Omental fat pad (tissue), 3 donors: ENCODE measurements at regions not wholly inside any gene's neighbourhood (a gene's known extent, or its start where the extent isn't known, plus 50 kb on each side); places are given as distances from the start of the nearest gene placed in this dataset.

Experiments used
- ATAC-seq: fragments of 150-250 bp; one replicate; pipeline ENCODE4 v1.9.1; 2016; ENCODE audit warnings: mild to moderate bottlenecking, moderate library complexity; ENCODE audit not compliant: low FRiP score
- DNase-seq: peaks from one replicate; pipeline ENCODE4 v3.0.0-alpha.2; 2019; ENCODE audit warnings: low spot score
- CTCF ChIP-seq, 3 donors: fragments of 450-650 bp; IDR thresholded peaks; one replicate each; pipeline ENCODE4 v1.5.1; 2016 to 2017; ENCODE audit warnings: antibody characterized with exemption in 3 of 3, mild to moderate bottlenecking in 3 of 3, moderate library complexity in 2 of 3

DNA sequence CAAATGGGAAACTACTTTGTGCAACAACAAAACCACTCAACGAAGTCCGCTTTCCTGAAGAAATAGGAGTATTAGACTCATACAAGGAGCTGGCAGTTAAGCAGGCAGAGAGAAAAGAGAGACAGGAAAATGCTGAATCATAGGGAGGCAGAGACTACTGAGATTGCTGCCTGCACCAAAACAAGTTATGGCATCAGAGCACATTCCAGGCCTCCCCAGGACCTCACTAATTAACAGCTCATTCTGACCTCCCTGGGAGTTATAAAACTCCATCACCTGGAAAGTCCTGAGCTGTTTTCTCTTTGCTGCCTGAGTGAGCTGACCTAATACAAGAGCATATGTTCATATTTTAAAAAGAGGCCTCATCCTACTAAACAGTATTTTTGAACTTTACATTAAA lies 741.0 kb downstream of the MCTP2 start:
- ATAC-seq (peak; percentile 64), DNase-seq (no peak)
- TF ChIP-seq CTCF (IDR thresholded peaks at IDR 0.05), result no peak

DNA sequence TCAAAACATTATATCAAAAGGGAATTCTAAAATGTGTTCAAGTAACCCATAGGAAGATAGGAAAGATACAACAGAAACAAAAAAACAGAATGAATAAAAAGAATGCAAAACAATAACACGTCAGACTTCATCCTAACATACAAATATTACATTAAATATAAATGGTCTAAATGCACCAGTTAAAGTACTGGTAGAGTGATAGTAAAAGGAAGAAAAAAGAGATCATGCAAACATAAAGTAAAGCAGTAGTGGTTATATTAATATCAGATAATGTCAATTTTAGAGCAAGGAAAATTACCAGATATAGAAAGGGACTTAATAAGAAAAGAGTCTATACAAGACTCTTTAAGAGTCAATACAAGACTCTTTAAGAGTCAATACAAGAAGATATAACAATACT lies 755.7 kb downstream of the MCTP2 start:
- ATAC-seq (no peak), DNase-seq (no peak)
- no peak for TF ChIP-seq CTCF (IDR thresholded peaks at IDR 0.05)

DNA sequence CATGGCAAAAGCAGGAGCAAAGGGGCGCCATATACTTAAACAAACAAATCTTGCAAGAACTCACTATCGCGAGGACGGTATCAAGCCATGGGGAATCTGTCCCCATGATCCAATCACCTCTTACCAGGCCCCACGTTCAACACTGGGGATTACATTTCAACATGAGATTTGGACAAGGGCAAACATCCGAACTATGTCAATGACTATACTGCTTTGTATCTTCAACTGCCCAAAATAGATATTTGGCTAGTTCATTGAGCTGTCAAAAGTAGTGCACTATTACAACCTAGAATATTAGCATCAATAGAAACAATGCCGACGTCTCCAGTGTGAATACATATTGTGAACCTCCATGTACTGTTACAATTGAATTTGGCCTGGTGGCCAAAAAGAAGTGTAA lies 760.4 kb downstream of the MCTP2 start:
- no peak for ATAC-seq

DNA sequence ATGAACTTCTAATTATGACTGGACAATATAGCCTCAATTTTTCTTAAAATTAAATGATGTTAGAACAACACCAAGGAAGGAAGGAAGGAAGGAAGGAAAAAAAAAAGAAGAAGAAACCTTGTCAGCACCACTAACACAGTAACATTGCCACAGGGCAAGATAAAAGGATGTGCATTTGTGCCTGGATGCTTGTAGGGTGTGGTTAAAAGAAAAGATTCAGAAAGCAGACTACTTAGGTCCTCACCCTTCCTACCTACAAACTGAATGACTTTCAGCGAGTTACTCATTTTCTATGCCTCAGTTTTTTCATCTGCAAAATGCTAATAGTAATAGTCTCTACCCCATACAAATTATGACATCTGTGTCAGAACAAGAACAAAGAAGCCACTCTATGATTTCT lies 778.3 kb downstream of the MCTP2 start:
- TF ChIP-seq CTCF (IDR thresholded peaks at IDR 0.05), result no peak
- ATAC-seq (no peak), DNase-seq (no peak)

More for the DNA sequence above, 760.4 kb downstream of the MCTP2 start:
- no peak for TF ChIP-seq CTCF (IDR thresholded peaks at IDR 0.05)
- DNase-seq, result no peak

DNA sequence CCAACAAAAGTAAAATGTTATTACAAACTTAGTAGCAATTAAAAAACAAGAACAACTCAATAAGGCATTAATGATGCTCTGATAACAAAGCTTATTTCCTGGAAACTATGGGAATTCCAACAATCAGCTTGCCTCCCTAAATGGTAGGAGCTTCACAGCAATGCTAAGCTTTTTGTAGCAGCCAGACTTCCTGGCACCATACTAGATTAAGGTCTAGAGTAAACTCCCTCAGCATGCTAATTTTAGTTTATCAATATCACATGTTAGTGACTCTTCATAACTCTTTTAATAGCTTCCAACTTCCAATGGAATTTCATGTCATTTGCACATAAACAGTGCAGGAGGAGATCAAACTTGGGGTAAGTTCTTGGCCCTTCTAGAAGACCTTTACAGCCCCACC lies 782.0 kb downstream of the MCTP2 start:
- TF ChIP-seq CTCF (IDR thresholded peaks at IDR 0.05), result no peak
- ATAC-seq (no peak), DNase-seq (no peak)

DNA sequence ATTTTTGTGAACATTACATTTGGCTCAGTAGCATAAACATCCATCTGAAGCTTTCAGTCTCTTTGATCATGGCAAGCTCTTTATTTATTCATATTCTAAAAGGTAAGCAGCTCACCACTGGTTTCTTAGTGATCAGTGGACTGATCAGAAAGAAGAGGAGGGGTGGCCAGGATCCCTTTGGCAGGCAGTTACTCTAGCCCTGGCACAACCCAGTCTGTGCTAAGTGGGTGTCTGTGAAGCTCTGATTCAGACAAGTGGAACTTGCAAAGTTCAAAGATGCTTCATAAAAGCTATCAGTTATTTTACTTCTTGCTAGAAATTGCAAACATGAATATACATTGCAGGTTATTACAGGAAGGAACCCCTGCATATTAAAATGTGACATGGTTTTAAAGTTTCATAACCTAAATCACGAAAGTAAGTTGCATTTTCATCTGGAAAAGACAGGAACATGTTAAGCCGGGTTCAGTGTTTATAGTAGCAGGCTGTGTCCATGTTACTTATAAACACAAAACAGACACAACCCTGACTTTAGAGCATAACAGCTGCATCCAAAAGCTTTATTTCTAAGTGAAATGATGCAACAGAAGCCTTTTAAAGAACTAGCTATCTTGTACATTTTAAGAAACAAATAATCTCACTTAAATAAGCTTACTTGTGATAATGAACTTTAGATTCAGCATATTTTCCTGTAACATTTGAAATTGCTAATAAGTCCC lies 785.3 kb downstream of the MCTP2 start:
- no peak for TF ChIP-seq CTCF (IDR thresholded peaks at IDR 0.05)
- DNase-seq (no peak), ATAC-seq (no peak)

- DNase-seq (peak; percentile 28), ATAC-seq (no peak)
- TF ChIP-seq CTCF (IDR thresholded peaks at IDR 0.05), result no peak
Measured at GRCh38 chr15:95017666-95018328, 786.4 kb downstream of the MCTP2 start.
